HG02852 (cell line): ENCODE measurements at regions not wholly inside any gene's neighbourhood (a gene's known extent, or its start where the extent isn't known, plus 50 kb on each side); places are given as distances from the start of the nearest gene placed in this dataset.

Experiments used
- ATAC-seq: cut with Tn5 transposase; IDR thresholded peaks from one replicate; pipeline ENCODE4 v1.9.1; 2021; ENCODE audit warnings: mild to moderate bottlenecking, moderate library complexity; ENCODE audit not compliant: unreplicated experiment

DNA sequence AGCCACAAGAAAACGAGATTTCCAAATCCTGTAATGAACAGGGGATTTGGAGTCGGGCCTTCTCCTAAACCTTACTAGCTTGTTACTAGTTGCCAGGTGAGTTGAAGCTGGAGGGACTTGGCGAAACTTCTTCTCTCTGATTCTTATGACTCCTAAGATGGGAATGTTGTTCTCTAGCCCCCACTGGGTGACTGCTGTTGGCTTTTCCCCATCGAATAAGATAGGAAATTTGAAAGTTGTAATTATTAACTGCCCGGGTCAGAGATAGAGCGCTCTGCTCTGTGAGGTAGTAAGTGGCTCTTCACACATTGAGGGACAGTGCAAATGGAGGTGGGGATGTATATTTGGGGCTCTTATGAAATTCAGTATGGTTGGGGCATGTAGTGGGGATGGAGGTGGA lies 111.2 kb upstream of the MBNL2 start:
- ATAC-seq, result no peak

DNA sequence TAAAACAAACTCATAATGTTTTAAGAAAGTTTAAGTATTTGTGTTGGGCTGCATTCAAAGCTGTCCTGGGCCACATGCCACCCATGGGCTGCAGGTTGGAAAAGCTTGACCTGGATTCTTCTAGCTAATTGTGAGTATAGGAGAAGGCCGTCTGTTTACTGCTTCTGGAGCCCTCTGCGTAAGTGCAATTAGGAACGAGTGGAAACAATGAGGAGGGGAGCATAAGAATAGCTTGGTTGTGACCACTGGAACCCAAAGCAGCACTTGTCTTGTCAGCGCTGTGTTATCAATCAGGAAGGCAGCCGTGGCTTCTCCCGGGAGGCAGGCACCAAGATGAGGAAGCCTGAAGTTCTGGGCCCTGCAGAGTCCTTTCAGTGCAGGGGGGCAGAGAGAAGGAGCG lies 110.4 kb upstream of the MBNL2 start:
- no peak for ATAC-seq

DNA sequence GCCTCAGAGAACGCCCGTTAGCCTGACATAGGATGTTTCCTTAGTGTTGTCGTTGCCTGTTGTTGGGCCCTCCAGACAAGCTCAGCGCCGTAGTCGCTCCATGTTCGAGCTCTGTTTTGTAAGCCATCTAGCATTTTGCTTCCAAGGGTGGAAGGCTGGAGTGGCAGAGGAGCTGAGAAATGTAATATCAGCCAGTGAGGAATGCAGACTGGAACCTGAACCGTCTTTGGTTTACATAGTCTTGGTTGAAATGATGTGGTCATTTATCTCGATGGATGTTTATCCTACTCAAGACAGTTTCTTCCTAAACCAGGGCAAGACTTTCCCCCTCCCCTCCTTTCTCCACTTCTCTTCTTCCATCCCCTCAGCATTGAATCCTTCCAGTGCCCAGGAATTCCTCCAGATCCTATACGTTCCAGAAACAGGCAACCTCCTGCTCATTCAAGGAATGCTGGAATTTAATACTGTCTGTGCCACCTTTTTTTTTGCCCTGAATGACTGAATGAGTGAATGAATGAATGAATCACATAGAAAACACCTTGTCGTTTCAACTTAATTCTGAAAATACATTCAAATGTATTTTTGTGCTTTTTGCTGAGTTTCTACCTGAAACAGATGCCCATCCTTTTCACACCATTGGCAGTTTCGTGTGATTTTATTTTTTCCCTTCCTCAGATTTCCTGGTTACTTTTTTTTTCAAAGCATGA lies 109.5 kb upstream of the MBNL2 start:
- ATAC-seq, result no peak

DNA sequence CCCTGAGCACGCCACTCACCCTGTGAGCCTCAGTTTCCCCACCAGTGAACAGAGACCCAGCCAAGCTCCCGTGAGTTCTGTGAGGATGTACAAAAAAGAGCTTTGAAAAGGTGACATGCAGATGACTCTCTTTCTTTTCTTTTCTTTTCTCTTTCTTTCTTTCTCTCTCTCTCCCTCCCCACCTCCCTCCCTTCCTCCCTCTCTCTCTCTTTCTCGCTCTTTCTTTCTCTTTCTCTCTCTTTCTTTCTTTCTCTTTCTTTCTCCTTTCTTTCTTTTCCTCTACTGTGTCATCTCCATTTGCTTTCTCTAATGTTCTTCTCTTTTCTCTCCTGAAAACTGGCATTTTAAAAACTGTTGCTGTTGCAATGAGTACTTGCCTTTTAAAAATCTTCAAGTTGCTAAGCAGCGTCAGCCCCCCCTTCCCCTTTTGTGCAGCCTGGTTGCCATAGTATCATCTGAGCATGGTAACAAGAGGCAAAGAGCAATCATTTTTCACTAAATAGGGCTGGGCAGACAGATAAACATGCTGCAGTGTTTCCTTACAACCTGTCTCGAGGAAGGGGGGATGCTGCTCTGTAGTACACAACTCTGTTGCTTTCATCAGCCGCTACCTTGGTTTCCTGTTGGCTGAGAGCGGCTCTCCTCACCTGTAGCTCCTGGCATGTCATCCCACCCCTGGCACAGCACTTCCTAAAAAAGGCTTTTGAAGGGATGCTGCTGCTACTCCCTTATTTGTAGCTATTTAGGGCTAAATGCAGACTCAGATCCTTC lies 108.7 kb upstream of the MBNL2 start:
- no peak for ATAC-seq

DNA sequence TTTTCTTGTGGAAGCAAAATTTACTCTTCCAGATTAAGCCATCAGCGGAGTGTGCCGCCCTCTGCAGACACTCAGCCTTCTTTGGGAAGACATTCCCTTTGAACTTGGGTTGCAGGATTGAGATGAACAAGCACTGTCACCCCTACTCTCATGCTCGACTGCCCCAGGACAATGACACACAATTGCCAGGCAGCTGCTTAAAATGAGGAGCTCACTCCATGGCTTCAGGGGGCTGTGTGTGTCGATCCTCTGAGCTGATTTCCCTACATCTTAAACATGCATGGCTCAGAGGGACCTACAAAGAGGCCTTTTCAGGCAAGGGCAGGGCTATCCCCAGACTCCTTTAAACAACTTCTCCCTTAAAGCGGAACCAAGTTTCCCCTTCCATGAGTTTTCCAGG lies 107.5 kb upstream of the MBNL2 start:
- no peak for ATAC-seq

DNA sequence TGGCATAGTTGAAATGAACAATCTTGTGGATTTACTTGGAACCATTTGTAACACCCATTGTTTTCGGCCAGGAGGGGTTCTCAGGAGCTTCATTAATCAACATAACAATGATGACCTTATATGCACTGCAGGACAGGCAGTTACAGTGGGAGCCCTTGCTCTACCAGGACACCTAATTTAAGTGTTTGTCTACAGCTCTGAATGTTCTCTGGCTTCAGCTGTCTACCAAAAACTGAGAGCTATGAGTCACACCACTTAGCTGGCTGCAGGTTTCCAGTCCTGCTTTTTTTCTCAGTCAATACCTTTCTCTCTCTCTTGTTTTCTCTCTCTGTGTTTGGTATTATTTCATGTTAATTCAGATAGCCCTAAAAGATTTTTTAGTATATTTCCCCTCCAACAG lies 105.4 kb upstream of the MBNL2 start:
- ATAC-seq, result peak; percentile 95

DNA sequence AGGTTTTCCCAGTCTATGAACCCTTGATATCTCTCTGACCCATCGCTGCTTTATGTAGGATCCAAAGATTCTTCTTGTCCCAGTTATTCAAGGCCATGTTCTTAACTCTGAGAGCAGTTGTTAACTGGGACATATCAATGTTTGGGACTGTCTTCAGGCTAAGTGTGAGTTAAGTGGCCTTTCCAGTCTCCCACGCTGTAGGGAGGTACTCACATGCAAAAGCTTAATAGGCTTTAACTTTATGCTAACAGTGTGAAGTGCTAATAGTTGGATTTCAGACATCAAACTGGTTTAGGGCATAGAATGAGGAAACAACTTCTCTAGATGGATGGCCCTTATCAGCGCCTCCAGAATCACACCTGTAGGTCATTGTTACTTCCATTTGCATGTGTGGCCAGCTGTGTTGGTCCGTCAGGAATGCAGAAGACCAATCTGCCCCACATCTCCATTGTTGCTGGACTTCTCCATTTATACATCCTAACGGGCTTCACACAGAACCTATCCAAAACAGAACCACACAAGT lies 104.7 kb upstream of the MBNL2 start:
- no peak for ATAC-seq

DNA sequence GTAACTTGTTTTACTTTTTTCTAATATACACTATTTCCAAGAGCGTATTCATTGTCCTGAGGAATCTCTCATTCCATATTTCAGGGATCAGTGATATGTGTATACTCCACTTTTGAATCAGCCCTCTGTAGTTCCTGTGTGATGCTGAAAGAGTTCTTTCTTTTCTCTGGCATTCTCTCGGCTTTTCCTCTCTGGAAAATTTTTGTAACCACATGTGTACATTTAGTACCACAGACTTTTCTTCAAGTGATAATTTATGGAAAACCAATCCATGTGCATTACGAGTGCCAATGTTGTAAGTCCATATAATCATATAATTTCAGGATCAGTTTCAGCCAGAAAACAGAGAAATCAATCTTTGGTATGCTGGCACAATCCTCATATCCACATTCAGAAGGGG lies 102.2 kb upstream of the MBNL2 start:
- no peak for ATAC-seq

DNA sequence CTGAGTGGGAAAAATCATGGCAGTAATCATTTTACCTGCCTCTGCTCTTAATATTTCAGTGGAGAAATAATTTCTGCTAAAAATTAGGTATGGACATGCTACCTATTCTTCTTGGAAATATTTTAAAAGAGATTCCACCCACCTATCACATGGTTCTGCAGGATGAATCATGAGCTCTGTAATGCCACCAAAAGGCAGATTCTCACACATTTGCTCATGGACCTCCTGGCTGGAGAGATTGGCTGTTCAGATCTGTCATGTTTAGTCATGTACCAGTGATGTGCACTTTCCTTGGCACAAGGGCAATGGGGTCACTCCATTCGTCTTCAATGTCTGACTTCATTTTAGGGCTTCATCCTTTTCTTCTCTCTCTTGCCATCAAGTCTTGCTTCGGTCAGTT lies 101.8 kb upstream of the MBNL2 start:
- no peak for ATAC-seq

DNA sequence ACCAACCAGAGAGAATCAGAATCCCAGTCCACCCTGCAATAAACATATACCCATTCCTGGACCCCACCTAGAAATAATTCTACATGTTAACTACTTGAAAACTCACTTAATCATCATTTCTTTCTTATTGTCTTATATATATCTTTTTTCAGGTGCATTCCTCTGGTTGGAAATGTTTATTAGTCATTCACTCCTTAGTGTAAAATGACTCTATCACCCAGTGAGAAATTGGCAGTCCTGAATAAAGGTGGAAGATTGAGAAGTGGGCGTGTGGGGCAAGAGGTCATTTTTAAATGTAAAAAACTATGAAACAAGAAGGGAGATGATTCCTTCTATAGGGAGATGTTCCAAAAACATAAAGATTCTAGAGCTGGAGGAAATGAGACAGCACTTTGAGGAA lies 101.2 kb upstream of the MBNL2 start:
- no peak for ATAC-seq

DNA sequence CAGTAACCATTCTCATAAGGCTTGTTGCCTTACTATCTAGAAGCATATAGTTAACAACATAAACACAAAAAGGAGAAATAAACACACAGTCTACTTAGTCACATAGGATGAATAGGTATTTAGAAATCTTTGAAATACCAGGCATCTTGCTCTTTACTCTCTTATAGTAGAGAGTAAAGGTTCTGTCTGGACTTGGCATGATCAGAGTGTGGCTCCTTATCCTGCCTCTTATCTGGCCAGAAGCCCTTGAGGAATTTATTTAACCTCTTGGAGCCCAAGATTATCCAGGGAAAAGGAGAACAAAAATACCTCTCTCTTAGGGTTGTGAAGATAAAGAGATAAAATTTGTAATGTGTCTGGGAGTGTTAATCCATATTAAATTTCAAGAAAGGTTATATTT lies 100.2 kb upstream of the MBNL2 start:
- no peak for ATAC-seq

DNA sequence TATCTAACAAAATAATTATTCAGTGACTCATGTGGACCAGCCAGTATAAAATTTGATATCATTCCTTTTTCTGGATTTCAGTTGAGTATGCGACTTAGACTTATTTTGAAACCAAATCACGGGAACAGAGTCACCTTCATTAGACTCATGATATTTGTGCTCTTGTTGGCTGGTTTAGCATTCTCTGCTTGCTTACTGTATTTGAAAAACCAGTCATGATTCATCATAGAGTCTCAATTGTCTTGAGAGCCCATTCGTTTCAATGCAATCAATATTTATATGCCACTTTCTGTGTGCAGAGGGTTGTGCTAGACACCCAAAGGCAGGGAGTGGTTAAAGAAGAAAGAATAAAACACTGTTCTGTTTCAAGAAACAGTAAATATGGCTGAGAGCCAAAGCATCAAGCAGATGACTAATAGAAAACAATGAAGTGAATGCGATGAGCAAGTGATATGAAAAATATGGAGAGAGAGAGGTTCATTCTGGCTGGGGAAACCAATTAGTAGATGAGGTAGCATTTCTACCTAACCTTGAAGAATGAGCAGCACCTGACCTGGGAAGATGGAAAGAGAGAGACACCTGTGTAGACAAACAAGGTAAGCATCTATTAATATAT lies 99.6 kb upstream of the MBNL2 start:
- no peak for ATAC-seq

DNA sequence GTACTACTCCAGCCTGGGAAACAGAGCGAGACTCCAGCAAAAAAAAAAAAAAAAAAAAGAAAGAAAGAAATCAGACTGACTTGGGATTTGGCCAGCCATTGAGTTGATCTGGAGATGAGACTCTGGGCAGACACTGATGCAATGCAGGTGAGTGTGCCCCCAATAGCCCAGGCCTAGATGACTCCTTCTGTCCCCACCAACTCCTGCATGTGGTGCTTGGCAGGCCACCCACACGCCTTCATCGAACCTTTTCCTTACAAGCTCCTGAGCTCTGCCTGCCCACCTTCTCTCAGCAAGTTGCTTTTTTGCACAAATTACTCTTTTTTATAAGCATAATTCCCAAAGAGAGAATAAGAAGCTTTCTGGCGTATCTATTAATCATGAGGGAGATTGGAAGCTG lies 97.9 kb upstream of the MBNL2 start:
- no peak for ATAC-seq

DNA sequence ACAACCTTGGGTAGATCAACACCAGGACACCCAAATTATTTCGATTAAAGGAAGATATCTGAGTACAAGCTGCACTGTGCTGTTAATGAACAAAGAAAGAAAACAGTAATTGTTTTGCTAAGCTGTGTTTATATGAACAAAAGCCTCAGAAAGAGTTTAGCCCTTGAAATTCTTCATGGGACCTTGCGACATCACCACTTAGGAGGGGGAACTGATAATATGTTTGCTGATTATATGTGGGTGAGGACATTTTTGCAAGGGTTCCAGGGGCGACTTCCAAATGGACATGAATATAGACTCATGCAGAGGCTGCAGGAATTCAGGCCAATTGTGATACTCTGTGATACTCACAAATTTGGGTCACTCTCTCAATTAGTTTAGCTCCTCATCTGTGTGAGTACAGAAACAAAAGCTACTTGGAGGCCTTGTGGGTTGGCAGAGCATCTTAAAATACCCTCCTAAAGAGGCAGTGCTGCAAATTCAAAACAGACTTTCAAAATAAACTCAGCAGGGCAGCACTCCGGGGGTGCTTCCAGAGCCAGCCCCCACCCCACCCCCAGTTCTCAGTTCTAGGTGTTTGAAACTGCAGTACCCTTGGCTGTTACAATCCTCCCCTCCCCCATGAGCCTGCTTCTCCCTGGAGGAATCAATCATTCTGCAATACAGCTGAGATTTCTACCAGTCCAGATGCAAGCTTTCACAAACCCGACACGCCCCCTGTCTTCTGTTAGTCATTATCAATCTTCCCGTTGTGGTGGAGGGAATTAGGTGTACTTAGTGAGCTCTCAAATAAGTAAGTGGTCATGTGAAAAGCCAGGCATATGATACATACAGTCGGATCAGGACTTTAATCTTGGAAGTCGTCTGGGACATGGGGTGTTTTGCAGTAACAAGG lies 97.0 kb upstream of the MBNL2 start:
- peak; percentile 29 for ATAC-seq

DNA sequence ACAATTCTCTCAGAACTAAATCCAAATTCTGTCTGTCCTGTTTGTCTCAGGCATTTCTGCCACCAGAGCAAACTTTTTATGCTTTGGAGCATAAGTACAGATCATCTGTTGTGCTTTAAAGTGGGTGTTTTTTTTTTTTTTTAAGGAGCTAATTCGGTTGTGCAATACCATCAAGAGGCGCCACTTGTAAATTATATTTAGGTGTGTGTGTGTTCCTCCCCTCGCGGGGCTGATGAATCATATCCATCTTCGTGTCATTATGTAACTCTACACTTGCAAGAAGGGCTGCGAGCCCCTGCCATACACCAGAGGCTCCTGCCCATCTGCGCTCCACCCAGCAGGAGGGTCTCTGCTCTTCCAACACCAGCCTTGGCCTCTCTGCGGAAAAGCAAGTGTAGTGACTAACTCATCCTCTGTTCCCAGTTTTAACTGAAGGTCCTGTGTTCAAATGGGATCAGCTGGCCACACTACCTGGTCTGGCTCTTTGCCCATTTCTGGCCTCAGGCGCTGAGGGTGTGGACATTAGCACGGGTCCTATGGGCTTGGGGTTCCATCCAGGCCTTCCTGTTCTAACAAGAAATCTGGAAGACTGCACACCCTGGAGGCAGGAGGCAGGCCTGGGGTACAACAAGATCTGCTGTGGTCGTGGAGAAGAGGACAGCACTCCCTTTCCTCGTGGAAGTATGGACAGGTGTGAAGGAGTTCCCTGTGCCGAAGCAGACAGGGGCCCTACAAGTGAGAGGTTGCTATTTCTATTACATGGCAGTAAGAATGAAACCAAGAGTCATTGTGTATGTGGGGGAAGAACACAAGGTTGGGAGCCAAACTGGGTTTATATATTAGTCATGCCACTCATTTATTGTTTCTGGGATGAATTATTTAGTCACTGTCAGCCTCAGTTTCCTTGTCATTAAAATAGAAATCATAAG lies 96.1 kb upstream of the MBNL2 start:
- ATAC-seq, result peak; percentile 96

DNA sequence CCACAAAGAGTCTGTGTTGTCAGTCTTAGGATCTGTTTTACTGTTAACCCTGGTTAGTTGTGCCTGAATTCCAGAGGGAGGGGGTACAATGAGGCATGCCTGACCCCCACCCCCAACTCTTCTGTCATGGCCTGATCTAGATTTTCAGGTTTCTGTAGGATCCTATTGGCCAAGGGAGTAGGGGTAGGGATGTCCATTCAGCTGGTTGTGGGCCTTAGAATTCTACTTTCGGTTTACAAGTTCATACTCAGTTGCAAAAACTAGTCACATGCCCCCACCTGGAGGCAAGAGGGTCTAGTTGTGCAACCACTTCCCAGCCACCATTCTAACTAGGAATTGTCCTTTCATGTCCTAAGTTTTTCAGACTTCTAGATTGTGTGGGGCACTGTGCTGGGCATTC lies 94.3 kb upstream of the MBNL2 start:
- ATAC-seq, result no peak

DNA sequence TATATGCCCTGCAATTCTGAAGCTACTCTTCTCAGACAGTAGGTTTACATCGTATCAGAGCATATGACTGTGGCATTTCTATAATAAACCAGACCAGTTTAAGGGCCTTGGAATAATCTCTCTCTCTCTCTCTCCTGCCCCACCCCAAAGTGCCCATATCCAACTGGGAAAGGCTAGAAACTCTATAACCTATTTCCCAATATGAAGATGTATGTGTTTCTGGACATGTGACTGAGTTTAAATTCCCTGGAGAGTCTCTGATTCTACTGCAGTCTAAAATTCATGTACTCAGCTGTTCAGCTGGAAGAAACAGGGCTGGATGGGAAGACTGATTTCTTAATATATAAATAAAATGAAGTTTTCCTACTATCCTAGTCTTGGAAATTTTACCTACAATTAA lies 91.9 kb upstream of the MBNL2 start:
- ATAC-seq, result no peak

DNA sequence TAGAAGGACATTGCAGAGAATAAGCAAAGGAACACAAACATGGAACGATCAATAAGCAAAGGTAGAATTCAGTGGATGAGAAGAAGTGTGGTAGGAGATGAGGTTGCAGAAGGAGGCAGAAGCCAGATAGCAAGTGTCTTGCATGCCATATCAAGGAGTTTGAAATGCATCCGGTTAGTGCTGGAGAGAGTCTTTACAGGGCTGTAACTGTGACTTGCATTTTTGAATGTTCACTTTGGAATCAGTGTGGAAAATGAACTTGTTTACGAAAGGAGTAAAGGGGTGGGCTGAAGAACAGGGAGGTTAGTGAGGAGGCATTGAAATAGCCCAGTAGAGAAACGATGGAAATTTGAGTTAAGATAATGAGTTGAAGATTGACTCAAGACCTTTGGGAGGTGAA lies 90.7 kb upstream of the MBNL2 start:
- no peak for ATAC-seq

DNA sequence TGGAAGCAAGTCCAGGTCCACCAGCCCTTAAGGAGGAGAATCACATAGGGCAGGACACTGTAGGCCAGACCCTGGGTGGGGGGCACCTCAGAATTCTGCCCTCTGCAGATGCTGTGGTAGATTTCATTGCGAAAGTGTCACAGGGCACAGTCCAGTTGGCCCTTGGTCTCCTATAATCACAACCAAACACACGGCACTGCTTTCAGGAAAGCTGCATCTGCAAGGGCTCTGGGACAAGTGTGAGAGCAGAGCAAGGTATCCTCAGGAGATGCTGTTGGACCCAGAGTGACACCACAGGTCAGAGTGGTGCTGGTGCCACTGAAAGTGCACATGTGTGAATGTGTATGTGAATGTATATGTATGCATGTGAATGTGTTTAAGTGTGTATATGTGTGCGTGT lies 88.6 kb upstream of the MBNL2 start:
- no peak for ATAC-seq

DNA sequence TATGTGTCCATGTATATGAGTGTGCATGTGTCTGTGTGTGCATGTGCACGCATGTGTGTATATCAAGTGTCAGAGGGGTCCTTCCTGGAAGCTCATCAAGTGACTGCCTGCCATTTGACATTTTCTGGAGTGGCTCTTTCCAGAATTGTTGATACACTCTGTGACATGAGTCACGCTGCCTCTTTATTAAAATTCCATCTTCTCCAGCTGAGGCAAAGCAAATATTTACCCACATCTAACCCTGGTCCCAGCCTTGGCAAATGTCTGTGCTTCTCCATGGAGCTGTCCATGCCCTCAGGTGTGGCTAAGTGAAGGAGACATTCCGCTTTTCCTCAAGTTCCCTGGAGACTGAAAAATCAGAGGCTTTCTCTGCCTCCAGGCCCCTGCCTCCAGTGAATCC lies 88.2 kb upstream of the MBNL2 start:
- no peak for ATAC-seq
